GM18502 (cell line): ENCODE measurements at regions not wholly inside any gene's neighbourhood (a gene's known extent, or its start where the extent isn't known, plus 50 kb on each side); places are given as distances from the start of the nearest gene placed in this dataset.
"Not testable (repeated sequence)": the region's sequence is repeated elsewhere in the genome, so short reads cannot be mapped to it uniquely, and the experiment has no call there.

Source experiments
- ATAC-seq: cut with Tn5 transposase; IDR thresholded peaks from one replicate; pipeline ENCODE4 v1.9.1; 2021; ENCODE audit warnings: mild to moderate bottlenecking; ENCODE audit not compliant: unreplicated experiment, poor library complexity

GRCh38 chr10:6711408-6711841 is 131.3 kb upstream of the PRKCQ start:
- ATAC-seq = no peak

DNA sequence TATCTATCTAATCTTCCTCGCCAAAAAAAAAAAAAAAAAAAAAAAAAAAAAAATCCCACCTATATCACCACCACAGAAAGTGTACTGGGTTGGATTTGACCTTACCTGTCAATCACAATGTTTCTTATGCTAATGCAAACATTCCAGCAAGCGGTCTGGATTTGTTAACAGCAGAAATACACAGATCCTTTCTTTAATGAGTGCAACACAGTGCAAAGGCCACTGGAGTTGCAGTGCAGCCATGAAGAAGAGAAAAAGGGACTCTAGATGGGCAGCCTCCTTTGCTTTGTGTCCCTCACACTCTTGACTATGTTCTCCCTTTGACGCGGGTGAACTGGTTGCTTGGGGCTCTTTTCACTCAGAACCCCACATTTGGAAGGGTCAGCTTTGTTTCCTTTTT is 127.3 kb upstream of the PRKCQ start:
- ATAC-seq = no peak

DNA sequence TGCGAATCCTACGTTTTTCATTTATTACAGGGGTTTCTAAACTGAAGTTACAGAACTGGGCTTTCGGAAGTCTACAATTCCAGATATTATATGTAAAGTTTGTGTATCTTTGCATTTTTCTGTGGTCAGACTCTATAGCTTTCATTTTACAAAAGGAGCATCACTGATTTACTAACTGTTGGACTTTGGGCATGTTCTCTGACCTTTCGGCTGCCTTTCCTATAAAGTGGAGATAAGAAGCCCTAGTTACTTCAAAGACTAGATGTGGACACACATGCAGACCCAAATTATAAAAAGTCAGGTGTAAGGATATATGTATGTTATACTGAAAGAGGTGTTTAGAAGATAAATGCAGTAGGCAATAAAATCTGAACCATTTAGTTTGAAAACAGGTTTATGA is 126.6 kb upstream of the PRKCQ start:
- ATAC-seq = no peak

- ATAC-seq = no peak
Measured at GRCh38 chr10:6704896-6705295, 124.8 kb upstream of the PRKCQ start.

GRCh38 chr10:6702833-6703232 is 122.8 kb upstream of the PRKCQ start:
- ATAC-seq = not testable (repeated sequence)

- ATAC-seq = no peak
Measured at GRCh38 chr10:6702030-6702429, 122.0 kb upstream of the PRKCQ start.

DNA sequence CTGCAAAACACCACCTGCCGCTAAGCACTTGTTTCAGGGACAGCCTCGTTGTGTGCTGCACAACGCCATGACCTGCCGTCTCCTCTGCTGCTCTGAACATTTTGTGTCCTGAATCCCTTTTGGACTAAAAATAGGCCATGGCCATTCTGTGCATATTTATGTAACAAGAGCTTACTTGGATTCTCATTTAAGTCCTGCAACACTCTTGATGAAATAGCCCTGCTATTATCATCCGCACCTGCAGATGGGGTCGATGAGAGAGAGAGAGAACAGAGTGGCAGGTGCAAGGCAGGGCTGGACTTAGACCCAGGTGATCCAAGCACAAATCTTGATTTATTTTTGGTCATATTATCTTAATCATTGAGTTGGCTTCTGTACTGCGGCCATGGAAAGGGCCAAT is 121.2 kb upstream of the PRKCQ start:
- no peak for ATAC-seq

DNA sequence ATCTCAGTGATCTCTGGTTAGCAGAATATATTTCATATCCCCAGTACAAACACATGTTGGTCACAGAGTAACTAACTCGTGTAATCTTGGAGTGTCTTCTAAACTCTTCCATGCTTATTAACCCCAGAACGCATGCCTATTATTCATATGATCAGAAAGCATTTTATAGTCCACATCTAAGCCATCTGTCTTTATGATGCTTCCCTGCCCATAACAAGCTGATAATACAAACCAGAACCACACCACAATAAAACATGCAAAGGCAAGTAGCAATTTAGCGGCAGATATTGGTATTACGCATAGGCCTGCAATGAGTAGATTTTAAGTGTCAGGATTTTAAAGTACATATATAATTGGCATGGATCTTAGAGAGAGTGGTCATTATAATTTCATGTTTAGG is 120.0 kb upstream of the PRKCQ start:
- no peak for ATAC-seq

DNA sequence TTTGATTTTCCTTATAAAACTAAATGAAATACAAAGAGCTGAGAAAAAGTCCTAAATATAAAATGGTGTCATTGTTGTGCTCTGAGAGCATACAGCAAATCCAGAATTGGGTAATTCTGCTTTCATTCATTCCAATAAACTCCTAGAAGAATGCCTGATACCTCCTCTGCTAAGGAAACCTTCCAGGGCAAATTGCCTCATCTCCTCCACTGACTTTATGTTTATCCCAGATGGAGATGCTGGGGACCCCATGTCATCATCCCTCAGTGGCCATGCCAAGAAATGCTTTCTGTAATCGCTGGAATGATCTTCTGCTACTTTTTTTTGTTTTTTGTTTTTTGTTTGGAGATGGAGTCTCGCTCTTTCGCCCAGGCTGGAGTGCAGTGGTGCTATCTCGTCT is 119.3 kb upstream of the PRKCQ start:
- ATAC-seq = no peak

- ATAC-seq = no peak
Measured at GRCh38 chr10:6695519-6695918, 115.4 kb upstream of the PRKCQ start.

- no peak for ATAC-seq
Measured at GRCh38 chr10:6694447-6695140, 114.5 kb upstream of the PRKCQ start.

DNA sequence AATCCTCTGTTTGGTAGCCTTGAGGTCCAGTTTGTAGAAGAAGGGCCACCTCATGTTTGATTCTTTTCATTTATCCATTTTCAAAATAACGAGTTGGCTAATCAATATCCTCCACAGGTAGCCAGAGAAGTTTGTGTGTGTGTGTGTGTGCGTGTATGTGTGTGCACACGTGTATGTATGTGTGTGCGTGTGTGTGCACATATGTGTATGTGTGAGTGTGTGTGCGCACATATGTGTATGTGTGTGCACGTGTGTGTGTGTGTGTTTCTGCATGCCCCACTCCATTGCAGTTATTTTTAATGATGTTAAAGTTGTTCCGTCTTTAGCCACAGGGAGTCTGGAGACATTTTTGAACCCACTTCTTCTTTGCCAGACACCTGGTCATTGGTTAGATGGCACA is 112.8 kb upstream of the PRKCQ start:
- no peak for ATAC-seq

- no peak for ATAC-seq
Measured at GRCh38 chr10:6692103-6692502, 112.0 kb upstream of the PRKCQ start.

- ATAC-seq = no peak
Measured at GRCh38 chr10:6689036-6689435, 109.0 kb upstream of the PRKCQ start.

DNA sequence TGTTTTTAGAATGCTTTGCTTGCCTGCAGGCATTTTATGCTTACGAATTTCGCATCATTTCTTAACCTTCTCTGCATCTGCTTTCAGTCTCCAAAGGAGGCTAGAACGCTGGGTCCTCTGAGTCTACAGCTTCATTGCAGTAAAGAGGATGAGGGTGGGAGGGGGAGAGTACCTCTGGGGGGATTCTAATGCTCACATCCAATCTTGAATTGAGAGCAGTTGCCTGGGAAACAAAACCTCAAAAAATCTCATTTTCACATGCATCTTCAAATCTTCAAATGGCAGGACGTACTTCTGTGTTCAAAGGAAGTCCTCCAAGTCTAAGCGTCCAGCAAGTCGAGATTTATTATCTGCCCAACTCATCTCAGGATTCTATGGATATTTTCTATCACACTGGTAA is 100.7 kb upstream of the PRKCQ start:
- no peak for ATAC-seq

DNA sequence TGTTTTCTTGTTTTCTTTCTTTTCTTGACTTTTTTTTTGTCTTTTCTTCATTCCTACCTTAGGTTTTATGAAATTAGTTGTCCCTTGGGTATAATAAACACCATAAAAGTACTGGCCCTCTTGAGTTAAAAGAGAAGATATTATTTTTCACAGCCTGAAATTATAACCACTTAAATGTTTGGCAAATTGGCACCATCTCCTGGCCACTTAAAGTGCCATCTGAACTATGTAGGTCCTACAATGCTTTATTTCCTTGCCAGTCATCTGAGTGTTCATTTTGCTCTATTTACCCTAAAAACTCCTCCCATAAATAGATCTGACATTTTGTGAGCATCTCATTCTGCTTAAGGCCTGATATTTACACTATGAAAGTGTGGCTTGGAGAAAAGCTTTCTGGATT is 98.9 kb upstream of the PRKCQ start:
- no peak for ATAC-seq

- ATAC-seq = no peak
Measured at GRCh38 chr10:6678211-6678803, 98.2 kb upstream of the PRKCQ start.

DNA sequence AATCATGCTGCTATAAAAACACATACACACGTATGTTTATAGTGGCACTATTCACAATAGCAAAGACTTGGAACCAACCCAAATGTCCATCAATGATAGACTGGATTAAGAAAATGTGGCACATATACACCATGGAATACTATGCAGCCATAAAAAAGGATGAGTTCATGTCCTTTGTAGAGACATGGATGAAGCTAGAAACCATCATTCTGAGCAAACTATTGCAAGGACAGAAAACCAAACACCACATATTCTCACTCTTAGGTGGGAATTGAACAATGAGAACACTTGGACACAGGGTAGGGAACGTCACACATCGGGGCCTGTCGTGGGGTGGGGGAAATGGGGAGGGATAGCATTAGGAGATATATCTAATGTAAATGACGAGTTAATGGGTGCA is 97.1 kb upstream of the PRKCQ start:
- ATAC-seq = not testable (repeated sequence)

DNA sequence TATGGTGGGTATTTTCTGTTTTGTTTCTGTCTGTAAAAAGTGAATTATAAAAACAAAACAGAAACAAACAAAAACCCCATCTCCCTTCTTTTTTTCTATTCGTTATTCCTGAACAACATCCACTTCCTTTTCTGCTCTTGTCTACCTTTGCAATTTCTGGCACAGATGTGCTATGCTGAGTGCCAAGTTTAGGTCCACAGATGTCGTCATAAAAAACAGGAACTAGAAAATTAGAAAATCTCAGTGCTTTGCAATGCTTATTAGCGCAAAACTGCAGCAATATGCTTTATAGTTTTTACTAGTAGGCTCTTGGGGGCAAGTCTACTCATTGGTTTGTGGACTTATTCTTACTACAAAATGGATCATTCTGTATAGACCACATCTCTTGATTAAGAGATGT is 94.2 kb upstream of the PRKCQ start:
- ATAC-seq = no peak

GRCh38 chr10:6671976-6672375 is 91.9 kb upstream of the PRKCQ start:
- no peak for ATAC-seq

GRCh38 chr10:6669269-6669859 is 89.3 kb upstream of the PRKCQ start:
- ATAC-seq = no peak

DNA sequence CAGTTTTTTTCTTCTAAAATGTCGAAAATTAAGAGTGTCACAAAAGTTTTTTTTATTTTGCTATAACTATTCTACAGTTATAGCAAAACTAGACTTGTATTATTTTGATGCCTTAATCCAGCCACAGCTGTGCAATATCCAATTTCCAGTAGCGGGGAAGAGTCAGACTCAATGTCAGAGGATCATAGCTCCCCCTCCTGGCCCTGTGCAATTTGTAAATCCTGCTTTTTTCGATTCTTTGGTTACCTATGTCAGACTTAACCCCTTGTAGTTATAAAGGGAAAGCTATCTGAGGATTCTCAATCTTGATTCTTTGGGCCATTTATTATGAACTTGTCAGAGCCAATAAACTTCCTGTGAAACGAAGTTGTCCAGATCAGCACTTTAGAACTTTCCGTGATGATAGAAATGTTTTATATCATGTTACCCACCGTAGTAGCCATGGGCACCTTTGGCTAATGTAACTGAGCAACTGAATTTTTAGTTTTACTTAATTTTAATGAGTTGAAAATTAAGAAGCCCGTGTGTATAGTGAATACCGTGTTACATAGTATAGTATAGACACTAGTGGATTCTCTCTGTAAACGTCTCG is 87.7 kb upstream of the PRKCQ start:
- no peak for ATAC-seq
